IMR-90 (cell line): ENCODE measurements at regions not wholly inside any gene's neighbourhood (a gene's known extent, or its start where the extent isn't known, plus 50 kb on each side); places are given as distances from the start of the nearest gene placed in this dataset.

ENCODE experiments used
- ATAC-seq: fragments of 200-7000 bp; cut with Tn5 transposase; 2 replicates; pipeline ENCODE4 v1.9.1; 2020; ENCODE audit warnings: low read depth, mild to moderate bottlenecking, moderate library complexity
- BruUV-seq: library from RNA; stranded (reverse); fragments of 400-500 nt; replicated peaks from 2 replicates; lab custom pipeline; 2021; lab: Mats Ljungman, UMichigan
- CTCF ChIA-PET: fragments of 300-600 bp; formaldehyde crosslinking; extraction: SDS; loops from one replicate; lab custom pipeline; 2021; ENCODE audit warnings: antibody characterized with exemption; lab: Yijun Ruan, JAX
- POLR2A ChIA-PET: fragments of 300-600 bp; sonication (Branson Sonifier 250); formaldehyde crosslinking; loops from one replicate; lab custom pipeline; 2022; ENCODE audit warnings: antibody characterized with exemption; ENCODE audit not compliant: unreplicated experiment; lab: Charles Lee
- DNase-seq: peaks from one replicate; pipeline ENCODE4 v3.0.0; 2013
- H2AFZ ChIP-seq: replicated peaks from 2 replicates; pipeline ENCODE3; 2013; ENCODE audit warnings: low read length, mild to moderate bottlenecking; ENCODE audit not compliant: poor library complexity
- H2AK5ac ChIP-seq: 2 replicates; pipeline ENCODE4 v1.6.1; 2013; ENCODE audit warnings: low read depth, low read length, inconsistent platforms
- H2AK9ac ChIP-seq: replicated peaks from 2 replicates; pipeline ENCODE3; 2013; ENCODE audit warnings: mild to moderate bottlenecking, low read depth, low read length, moderate library complexity; ENCODE audit not compliant: poor library complexity
- H2BK120ac ChIP-seq: 2 replicates; pipeline ENCODE4 v1.6.1; 2013; ENCODE audit warnings: low read depth, low read length, inconsistent platforms
- H2BK15ac ChIP-seq: 3 replicates; pipeline ENCODE4 v1.6.1; 2013; ENCODE audit warnings: low read depth, low read length, inconsistent platforms
- H2BK20ac ChIP-seq: 2 replicates; pipeline ENCODE4 v1.6.1; 2013; ENCODE audit warnings: low read depth, mild to moderate bottlenecking, inconsistent platforms, low read length, moderate library complexity
- H2BK5ac ChIP-seq: 2 replicates; pipeline ENCODE4 v1.6.1; 2013; ENCODE audit warnings: mild to moderate bottlenecking, low read depth, low read length, inconsistent platforms; ENCODE audit not compliant: poor library complexity, severe bottlenecking
- H3K14ac ChIP-seq: replicated peaks from 2 replicates; pipeline ENCODE4 v1.6.1; 2013; ENCODE audit warnings: low read depth, low read length, inconsistent platforms
- H3K18ac ChIP-seq: 2 replicates; pipeline ENCODE4 v1.6.1; 2013; ENCODE audit warnings: low read depth, low read length, control low read depth
- H3K23ac ChIP-seq: 2 replicates; pipeline ENCODE4 v1.6.1; 2013; ENCODE audit warnings: low read depth, low read length, inconsistent platforms
- H3K27ac ChIP-seq: 2 replicates; pipeline ENCODE4 v1.5.1; 2013; ENCODE audit warnings: mild to moderate bottlenecking, control low read depth, low read length; ENCODE audit not compliant: insufficient read depth
- H3K27me3 ChIP-seq: 2 replicates; pipeline ENCODE4 v1.6.1; 2013; ENCODE audit warnings: low read length; ENCODE audit not compliant: control insufficient read depth, insufficient read depth
- H3K36me3 ChIP-seq: 2 replicates; pipeline ENCODE4 v1.6.1; 2013; ENCODE audit warnings: low read length, mixed read lengths; ENCODE audit not compliant: control insufficient read depth, insufficient read depth
- H3K4ac ChIP-seq: 2 replicates; pipeline ENCODE4 v1.6.1; 2013; ENCODE audit warnings: low read depth, low read length, inconsistent platforms
- H3K4me1 ChIP-seq: 2 replicates; pipeline ENCODE4 v1.6.1; 2013; ENCODE audit warnings: low read length, mixed read lengths; ENCODE audit not compliant: control insufficient read depth, insufficient read depth
- H3K4me2 ChIP-seq: 2 replicates; pipeline ENCODE4 v1.6.1; 2013; ENCODE audit warnings: low read depth, mild to moderate bottlenecking, control low read depth, low read length, moderate library complexity
- H3K4me3 ChIP-seq: 2 replicates; pipeline ENCODE4 v1.5.1; 2013; ENCODE audit warnings: low read depth, mild to moderate bottlenecking, control low read depth, low read length, moderate library complexity; ENCODE audit not compliant: insufficient read depth
- H3K56ac ChIP-seq: 2 replicates; pipeline ENCODE4 v1.6.1; 2013; ENCODE audit warnings: low read length, inconsistent platforms; ENCODE audit not compliant: insufficient read depth; ENCODE audit errors: extremely low read depth
- H3K79me1 ChIP-seq, 2 experiments: 2 replicates each; pipeline ENCODE4 v1.6.1; 2013; ENCODE audit warnings: low read length in 2 of 2, inconsistent platforms in 1 of 2, low read depth in 1 of 2
- H3K9ac ChIP-seq: 2 replicates; pipeline ENCODE4 v1.6.1; 2013; ENCODE audit warnings: low read depth, low read length, control low read depth
- H3K9me1 ChIP-seq: 2 replicates; pipeline ENCODE4 v1.6.1; 2013; ENCODE audit warnings: low read length, inconsistent platforms; ENCODE audit not compliant: insufficient read depth
- H3K9me3 ChIP-seq: 2 replicates; pipeline ENCODE4 v1.6.1; 2013; ENCODE audit warnings: low read length; ENCODE audit not compliant: control insufficient read depth, insufficient read depth
- H4K20me1 ChIP-seq: 2 replicates; pipeline ENCODE4 v1.6.1; 2013; ENCODE audit warnings: low read length, inconsistent platforms; ENCODE audit not compliant: insufficient read depth
- H4K5ac ChIP-seq: 2 replicates; pipeline ENCODE4 v1.6.1; 2013; ENCODE audit warnings: mild to moderate bottlenecking, low read depth, low read length, control low read depth
- H4K8ac ChIP-seq, 2 experiments: 2 replicates each; pipeline ENCODE4 v1.6.1; 2013; ENCODE audit warnings: low read depth in 2 of 2, low read length in 2 of 2, control low read depth in 1 of 2, inconsistent platforms in 1 of 2
- H4K91ac ChIP-seq: 2 replicates; pipeline ENCODE4 v1.6.1; 2013; ENCODE audit warnings: low read depth, low read length, inconsistent platforms; ENCODE audit not compliant: insufficient read depth
- MAZ ChIP-seq: IDR thresholded peaks from 2 replicates; pipeline ENCODE4 v1.6.1; 2012; ENCODE audit warnings: low read depth, mild to moderate bottlenecking, low read length, improper control_type of control experiment, moderate library complexity, borderline replicate concordance
- SMC3 ChIP-seq: fragments of 150-350 bp; IDR thresholded peaks from 2 replicates; pipeline ENCODE4 v1.6.1; 2016; ENCODE audit warnings: low read depth, mild to moderate bottlenecking, antibody characterized with exemption, low read length, moderate library complexity
- WGBS, 2 experiments: methylation state at CpG; one replicate each; pipeline versions ENCODE4 v1.1.5 to v1.1.7; 2013; ENCODE audit warnings: missing lambda C conversion rate in 2 of 2; ENCODE audit not compliant: insufficient read length in 1 of 2; ENCODE audit errors: extremely low coverage in 2 of 2; 5-methylcytosine and 5-hydroxymethylcytosine counted together
- dilution Hi-C: fragments of 300-500 bp; cut with HindIII; formaldehyde crosslinking; loops from one replicate; pipeline ENCODE4 v1.14.3; 2018; ENCODE audit warnings: low sequenced_read_pairs; ENCODE audit not compliant: unreplicated experiment
- in situ Hi-C: fragments of 300-500 bp; cut with MboI; formaldehyde crosslinking; loops from 3 replicates; pipeline ENCODE4 v1.14.3; 2019; ENCODE audit warnings: low sequenced_read_pairs, inconsistent platforms, mixed read lengths
- intact Hi-C: fragments of 100-400 bp; cut with micrococcal nuclease; formaldehyde crosslinking; loops from 2 replicates; pipeline ENCODE4 v1.10.0; 2022

GRCh38 chr3:157607826-157608405, 104.7 kb upstream of the VEPH1 start:
- Histone ChIP-seq H3K18ac (no peak overlapping the region), H4K20me1 (no peaks in the 10 kb centered on the region), H2AK9ac (no peak overlapping the region), H3K4me3 (no peak overlapping the region), H3K27me3 (no peaks in the 10 kb centered on the region; the same call in 1 of the 2 replicates), H2BK15ac (no peak overlapping the region), H3K4ac (no peak overlapping the region), H2BK5ac (no peak overlapping the region), H3K4me1 (no peaks in the 10 kb centered on the region), H3K56ac (no peak overlapping the region), H3K23ac (no peak overlapping the region), H3K79me1 (no peaks in the 10 kb centered on the region), H3K4me2 (no peak overlapping the region), H4K91ac (no peak overlapping the region), H2AFZ (no peak overlapping the region), H3K9me1 (no peaks in the 10 kb centered on the region), H2BK20ac (no peak overlapping the region), H2BK120ac (no peak overlapping the region), H3K27ac (no peak overlapping the region), H3K14ac (no peak overlapping the region), H3K36me3 (no peaks in the 10 kb centered on the region), H4K8ac (no peak overlapping the region), H4K5ac (no peak overlapping the region), H2AK5ac (no peak overlapping the region), H3K9ac (no peak overlapping the region), H3K9me3 (no peaks in the 10 kb centered on the region)
- CTCF ChIA-PET: interaction anchor here (0.6 to 0.7 kb wide), 2 partner anchors 10 to 34 kb away, joined by 3 read pairs; no protein-coding TSS in a partner anchor
- WGBS, 2 experiments: no CpG with 5 or more reads among the region's 9 CpGs
- no peak for DNase-seq
- in situ Hi-C loops: no loop called here
- intact Hi-C loops: loop anchor here (2.0 kb wide), 1 partner anchor 75 kb away; no protein-coding TSS in a partner anchor
- POLR2A ChIA-PET: no interaction called here
- BruUV-seq: no TSS peak
- no peak for ATAC-seq
- TF ChIP-seq SMC3 (no peak), MAZ (no peak)
- dilution Hi-C loops: no loop called here
